T-helper 1 cell treated with Interleukin-12 subunit alpha and Interleukin-12 subunit beta and Interleukin-4 antibody, amounts not matched to agents 30 ng/mL and 1 ng/mL, for 36 hours (primary cell): ENCODE measurements at regions not wholly inside any gene's neighbourhood (a gene's known extent, or its start where the extent isn't known, plus 50 kb on each side); places are given as distances from the start of the nearest gene placed in this dataset.

Experiments
- intact Hi-C: fragments of 100-400 bp; cut with micrococcal nuclease; formaldehyde crosslinking; loops from one replicate; pipeline ENCODE4 v1.15.1; 2024

DNA sequence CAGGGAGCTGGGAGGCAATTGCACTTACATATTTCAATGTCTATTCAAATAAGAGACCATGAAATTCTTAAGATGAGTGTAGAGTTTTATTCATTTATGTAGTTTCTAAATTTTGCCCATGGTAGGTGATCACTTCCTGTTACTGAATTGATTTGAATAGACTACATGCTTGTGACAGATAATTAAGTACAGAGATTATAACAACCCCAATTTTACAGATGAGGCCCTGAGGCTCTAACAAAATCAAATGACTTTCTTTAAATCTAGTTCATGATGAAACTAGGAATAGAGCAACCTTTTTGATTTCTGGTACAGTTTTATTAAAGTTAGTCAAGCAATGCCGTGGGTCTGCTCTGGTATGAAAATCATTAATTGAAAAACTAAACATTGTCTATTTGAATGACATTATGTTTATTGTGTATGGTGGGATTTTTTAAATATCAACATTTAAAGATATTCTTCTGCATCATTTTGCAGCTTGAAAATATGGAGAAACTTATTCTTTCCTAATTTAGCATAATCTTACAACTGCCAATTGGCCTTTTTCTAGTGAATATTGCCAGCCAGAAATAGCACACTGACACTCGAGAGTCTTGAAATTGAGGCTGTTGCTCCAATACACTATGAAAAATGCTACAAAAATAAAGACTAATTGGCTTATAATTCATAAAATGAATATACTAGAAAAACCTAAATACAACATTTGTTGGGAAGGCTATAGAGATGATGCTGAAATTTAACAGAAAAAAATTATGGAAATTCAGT, 308.9 kb downstream of the SLC6A15 start:
- intact Hi-C loops, result no loop called here

DNA sequence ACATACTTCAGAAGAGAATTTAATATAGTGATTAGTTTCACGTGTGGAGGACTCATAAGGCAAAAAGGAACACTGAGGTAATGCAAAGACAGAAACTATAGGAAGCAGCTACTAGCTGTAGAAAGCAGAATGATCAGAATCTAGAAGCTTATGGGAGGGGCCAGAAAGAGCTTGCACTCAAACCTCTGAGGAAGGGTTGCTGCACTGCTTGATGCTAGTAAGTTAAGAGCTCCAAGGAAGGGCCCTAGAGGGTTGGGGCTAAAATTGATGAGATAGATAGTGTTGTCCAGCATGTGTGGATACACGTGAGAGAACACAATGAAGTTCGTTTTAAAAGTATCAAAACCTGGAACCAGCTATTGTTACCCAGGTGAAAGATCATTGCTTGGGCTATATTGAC, 311.1 kb downstream of the SLC6A15 start:
- intact Hi-C loops, result no loop called here

DNA sequence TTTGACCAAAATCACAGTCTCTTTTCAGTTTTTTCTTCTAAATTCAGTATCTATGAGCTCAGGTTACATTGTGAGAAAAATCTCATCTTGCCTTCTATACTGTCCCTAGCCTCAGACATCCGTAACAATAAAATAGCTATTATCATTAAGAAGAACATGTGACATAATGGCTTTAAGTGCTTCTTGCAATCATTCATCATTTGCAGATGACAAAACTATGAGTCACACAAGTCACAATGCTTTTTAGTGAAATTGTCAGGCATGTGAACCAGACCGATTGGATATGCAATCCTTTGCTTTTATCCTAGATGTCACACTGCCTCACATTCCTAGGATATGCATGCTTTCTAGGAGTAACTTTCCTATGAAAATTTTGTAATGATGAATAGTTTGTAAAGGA, 313.1 kb downstream of the SLC6A15 start:
- intact Hi-C loops, result no loop called here

DNA sequence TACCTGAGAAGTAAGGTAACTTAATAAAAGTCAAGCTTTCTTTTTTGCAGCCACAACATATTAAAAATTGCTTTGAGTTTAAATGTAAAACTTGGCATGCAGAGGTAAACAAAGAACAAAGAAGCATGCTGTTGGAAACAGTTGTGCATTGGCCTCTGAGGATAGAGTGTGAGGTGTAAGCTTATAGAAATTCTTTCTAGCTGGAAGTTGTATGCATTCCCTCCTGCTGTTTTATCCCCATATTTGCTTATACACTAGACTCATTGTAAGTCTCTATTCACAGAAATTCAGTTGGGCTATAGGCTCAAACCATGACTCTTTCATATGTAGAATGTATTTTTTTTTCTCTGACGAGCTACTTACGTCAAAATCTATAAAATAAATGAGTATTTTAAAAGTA, 316.3 kb downstream of the SLC6A15 start:
- intact Hi-C loops, result no loop called here

DNA sequence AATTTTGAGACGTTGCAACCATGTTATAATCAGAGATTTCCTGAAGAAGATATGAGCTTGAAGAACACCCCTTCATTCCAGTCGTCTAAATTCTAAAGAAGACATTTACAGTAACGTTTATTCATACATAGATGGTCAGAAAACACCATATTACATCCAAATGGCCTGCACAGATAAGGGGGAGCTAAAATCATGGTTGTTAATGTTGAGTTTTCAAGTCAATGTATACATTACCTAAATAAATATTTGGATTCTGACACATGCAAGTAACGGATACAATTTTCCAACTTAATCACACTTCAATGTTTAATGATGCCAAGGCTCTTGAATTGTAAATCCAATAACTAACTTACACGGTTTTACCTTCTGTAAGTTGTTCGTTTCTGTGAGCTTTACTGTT, 318.4 kb downstream of the SLC6A15 start:
- intact Hi-C loops, result no loop called here

DNA sequence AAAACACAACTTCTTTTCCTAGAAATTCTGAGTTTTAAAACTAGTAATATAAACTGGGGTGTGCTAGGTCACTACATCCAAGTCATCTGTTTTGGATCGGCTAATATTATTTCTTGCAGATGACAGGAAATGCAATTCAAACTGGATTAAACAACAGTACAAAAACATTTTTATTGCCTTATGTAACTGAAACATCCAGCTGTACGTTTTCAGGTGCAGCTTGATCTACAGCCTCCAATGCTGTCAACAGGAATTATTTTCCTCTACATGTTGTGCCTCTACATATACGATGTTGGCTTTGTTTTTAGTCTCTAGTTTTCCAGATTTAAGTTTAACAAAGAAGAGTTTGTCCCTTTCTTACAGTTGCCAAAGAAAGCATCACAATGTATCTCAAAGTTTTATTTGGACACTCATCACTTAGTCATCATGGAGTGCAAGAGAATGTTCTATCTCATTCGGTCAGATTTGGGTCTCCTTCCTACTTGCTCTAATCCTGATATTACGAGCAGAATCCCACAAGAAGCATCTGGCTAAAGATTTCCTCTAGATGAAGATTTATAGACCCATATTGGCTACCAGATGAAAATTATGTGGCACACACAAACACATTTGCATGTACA, 326.7 kb downstream of the SLC6A15 start:
- intact Hi-C loops, result no loop called here

DNA sequence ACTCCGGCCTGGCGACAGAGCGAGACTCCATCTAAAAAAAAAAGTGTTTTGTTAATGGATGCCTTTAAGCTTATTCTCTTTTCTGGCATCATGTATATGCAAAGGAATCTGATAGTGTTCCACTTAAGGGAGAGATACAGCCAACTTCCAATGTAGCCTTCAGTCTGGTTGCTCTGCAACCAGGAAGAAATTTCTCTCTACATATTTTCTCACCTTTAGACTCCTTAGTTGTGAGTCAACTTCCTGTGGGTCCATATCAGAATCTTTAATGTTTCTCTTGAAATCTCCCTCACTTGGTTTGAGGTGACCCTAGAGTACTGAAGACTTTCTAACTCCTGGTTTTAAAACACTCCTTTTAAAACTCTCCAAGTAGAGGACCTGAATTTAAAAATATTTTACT, 340.4 kb downstream of the SLC6A15 start:
- intact Hi-C loops, result no loop called here

DNA sequence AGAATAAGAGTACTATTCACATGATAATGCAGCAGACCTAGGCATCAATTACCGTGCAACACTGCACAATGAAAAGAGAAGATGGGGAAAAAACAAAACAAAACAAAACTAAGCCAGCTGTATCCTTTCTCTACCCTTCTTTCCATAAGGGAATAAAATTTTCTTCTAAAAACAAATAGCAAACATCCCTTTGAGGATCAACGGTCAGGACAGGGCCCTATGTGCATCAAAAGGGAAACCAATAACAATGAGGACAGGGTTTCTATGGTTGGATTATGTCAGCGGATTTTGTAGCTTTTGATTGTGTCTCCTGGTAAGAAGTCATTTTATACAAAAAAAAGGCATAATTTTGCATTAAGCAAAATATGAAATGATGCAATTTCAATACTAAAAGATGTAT, 350.3 kb downstream of the SLC6A15 start:
- intact Hi-C loops, result no loop called here

DNA sequence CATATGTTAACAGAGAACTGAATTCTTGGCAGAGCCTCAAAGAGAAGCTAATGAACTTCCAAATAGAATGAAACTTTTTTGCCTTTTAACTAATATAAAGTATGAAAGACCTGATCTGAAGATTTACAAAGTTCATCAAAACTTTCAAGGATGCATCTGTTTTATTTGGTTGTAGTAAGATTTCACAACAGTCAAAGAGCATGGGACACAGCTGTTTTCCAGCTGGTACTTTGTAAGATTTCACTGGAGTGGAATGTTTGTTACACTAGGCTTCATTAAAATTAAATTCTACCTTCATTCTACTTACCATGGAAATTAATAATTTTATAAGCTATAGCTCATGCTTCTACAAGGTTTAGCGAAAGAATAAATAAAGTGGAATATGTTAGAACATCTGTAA, 351.2 kb downstream of the SLC6A15 start:
- intact Hi-C loops, result no loop called here

DNA sequence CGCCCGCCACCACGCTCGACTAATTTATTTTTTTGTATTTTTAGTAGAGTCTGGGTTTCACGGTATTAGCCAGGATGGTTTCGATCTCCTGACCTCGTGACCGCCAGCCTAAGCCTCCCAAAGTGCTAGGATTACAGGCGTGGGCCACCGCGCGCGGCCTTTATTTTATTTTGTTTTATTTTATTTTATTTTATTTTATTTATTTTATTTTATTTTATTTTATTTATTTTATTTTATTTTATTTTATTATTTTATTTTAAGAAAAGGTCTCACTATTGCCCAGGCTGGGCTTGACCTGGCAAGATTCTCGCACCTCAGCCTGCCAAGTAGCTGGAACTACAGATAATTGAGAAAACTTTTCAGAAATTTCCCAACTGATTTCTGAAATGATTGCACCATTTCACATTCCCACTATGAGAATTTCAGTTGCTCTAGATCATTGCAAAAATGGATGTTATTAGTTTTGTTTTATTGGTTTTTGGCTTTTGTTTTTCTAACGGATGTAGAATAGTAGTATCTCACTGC, 358.3 kb downstream of the SLC6A15 start:
- intact Hi-C loops, result no loop called here

DNA sequence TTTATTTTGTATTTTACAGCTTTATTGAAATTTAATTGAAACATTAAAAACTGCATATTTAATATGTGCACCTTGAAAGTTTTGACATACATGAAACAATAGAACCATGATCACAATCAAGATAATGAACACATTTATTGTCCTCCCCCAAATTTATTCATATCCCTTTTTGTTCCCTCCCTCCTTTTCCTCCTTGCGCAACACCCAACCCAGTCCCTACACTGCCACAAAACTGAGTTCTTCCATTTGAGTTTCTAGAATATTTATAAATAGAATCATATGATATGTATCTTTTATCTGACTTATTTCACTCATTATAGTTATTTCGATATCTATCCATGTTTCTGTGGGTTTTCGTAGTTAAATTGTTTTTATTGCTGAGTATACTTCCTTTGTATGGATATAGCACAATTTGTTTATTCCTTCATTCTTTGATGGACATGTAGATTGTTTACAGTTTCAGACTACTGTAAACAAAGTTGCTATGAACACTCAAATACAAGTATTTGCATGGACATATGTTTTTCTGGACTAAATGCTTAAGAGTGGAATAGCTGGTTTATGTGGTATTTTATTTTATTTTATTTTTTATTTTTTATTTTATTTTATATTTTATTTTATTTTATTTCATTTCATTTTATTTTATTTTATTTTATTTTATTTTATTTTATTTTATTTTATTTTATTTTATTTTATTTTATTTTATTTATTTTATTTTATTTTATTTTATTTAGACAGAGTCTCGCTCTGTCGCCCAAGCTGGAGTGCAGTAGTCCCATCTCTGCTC, 359.1 kb downstream of the SLC6A15 start:
- intact Hi-C loops, result no loop called here

DNA sequence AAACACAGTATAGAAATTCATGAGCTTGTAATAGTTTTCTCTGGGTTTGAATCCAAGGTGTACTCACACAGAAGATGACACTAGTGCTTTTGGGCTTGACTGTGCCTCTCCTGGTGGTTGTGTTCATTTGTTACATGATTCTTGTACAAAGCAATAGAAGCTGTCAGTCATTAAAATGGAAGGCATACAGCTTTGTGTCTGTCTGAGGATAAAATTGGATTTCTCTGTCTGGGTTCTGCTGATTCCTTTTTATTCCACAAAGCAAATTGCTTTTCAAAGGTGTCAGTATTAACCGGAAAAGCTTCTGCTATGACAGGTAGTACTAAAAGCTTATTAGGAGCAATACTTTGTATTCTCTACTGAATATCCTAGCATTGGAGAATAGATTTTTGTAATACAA, 361.2 kb downstream of the SLC6A15 start:
- intact Hi-C loops, result no loop called here

DNA sequence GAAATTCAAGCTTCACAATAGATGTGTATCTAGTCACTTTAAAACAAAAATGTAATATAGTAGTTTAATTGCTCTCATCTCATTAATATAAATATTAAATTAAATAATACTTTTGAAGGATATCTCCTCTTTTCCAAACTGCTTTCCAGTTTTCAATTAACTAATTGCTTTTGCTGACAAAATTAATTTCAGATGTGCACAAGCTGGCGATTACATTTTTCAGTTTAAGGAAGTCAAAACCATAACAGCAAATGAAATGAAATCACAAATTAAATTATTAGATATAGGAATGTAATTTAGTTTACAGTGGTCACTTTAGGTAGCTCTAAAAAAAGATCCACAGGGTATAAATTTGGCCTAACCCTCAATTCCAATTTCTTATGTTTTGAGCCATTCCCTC, 362.1 kb downstream of the SLC6A15 start:
- intact Hi-C loops, result no loop called here

DNA sequence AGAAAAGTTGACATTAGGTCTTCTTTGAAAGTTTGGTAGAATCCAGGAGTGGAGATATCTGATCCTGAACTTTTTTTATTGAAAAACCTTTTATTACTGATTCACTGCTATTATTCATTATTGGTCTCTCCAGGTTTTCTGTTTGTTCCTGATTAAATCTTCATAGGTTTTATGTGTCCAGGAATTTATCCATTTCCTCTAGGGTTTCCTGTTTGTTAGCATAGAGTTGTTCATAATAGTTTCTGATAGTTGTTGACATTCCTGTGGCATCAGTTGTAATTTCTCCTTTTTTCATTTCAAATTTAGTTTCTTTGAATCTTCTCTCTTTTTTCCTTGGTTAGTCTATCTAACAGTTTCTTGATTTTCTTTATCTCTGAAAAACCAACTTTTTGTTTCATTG, 370.3 kb downstream of the SLC6A15 start:
- intact Hi-C loops, result no loop called here

DNA sequence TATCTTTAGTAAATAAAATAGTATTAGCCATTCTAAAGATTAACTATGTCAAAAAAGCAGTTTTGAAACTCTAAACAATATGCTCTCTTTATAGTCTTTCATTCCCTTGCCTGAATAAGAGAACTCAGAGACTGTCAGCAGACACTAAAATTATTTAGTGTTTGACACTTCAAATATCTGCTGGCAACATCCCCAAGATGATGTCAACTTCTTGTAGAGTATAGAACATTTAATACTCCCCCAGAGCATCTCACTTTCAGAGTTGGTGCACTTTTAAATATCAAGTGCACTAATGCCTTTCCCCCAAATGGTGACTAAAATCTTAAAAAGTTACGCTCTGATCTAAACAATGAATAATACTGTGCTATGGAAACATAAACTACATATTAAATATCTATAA, 374.9 kb downstream of the SLC6A15 start:
- intact Hi-C loops, result no loop called here

DNA sequence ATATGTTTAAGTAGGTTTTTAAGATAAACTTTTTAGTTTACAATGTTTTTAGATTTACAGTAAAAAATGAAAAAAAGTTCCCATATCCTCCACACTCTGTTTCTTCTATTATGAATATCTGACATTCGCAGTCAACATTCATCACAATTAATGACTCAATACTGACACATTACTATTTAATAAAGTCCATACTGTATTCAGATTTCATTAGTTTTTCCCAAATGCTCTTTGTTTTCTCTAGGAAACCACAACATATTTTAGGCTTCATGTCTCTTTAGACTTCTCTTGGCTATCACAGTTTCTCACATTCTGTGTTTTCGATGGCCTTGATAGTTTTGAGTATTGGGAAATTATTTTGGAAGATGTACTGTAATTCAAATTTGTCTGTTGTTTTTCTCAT, 399.8 kb downstream of the SLC6A15 start:
- intact Hi-C loops, result no loop called here

DNA sequence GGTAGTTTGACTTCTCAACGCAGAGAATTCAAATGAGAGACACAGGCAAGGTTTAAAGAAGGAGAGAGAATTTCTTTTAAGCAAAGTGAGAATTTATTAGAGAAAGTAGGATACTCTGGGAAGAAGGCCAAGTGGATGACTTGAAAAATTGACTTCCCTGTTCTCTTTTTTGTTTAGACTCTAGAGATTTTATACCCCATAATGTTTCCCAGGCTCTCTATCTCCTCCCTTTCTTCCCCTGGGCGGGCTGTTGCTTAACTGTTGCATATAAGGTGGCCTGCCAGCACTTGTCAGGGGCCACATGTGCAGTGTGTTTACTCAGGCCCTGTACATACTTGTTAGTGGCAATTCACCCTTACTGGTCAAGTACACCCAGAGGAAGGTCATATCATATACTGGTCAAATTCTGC, 403.7 kb downstream of the SLC6A15 start:
- intact Hi-C loops, result loop anchor here (10.0 kb wide), 2 partner anchors 684 to 1504 kb away; no protein-coding TSS in a partner anchor

DNA sequence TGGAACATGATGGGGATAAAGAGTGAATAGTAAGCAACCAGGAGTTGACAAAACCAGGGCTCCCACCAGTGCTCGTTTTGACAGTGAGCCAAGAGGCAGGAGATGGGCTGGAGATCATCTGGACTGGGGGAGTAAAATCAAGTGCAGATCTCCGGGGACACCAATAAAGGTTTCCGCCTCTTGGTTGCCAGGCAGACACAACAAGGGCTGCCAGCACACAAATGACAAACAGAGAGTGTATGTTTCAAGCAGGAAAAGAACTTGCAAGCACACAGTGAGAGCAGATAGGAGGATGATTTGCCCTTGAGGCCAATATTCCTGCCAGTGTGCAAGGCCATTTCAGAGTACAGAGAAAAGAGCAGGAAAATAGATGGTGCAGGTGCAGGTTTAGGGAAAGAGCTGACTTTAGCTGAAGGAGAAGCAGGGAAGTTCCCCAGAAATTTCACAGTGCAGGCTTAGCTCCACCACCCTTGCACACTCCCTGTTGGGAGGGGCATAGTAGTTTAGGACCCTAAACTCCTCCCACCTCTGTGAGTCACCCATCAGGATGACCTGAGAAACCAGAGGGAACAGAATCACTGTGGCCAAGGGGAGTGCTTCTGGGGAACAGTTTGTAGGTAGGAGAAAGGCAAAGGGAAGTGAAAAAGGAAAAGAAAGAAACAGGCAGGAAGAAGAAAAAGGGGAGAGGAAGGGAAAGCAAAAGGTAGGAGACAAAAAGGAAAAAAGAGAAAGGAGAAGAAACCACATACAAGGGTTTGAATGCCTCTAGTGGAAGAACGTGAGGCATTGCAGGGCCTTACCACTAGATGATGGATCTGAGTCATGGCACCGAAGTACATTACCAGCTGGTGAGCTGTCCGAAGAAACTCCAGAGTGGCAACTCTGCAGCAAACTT, 404.4 kb downstream of the SLC6A15 start:
- intact Hi-C loops, result loop anchor here (10.0 kb wide), 2 partner anchors 683 to 1503 kb away; no protein-coding TSS in a partner anchor

DNA sequence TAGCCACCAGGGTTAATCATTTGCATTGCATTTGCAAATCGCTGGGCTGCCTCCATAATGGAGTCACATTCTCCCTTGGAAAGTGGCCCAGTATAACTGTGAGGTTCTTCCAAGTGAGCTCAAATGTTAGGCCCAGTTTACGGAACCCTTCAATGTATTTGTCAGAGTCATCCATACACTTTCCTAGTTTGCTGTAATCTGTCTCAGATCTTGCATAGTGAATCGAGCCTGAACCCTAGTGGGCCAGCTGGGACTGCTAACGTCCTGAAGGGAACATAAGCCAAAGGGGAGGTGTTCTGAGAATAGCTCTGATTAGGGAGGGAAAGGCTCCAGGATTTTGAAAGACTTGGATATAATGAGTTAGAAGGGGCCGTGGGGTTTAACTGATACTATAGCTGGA, 406.3 kb downstream of the SLC6A15 start:
- intact Hi-C loops, result loop anchor here (10.0 kb wide), 2 partner anchors 681 to 1501 kb away; no protein-coding TSS in a partner anchor

DNA sequence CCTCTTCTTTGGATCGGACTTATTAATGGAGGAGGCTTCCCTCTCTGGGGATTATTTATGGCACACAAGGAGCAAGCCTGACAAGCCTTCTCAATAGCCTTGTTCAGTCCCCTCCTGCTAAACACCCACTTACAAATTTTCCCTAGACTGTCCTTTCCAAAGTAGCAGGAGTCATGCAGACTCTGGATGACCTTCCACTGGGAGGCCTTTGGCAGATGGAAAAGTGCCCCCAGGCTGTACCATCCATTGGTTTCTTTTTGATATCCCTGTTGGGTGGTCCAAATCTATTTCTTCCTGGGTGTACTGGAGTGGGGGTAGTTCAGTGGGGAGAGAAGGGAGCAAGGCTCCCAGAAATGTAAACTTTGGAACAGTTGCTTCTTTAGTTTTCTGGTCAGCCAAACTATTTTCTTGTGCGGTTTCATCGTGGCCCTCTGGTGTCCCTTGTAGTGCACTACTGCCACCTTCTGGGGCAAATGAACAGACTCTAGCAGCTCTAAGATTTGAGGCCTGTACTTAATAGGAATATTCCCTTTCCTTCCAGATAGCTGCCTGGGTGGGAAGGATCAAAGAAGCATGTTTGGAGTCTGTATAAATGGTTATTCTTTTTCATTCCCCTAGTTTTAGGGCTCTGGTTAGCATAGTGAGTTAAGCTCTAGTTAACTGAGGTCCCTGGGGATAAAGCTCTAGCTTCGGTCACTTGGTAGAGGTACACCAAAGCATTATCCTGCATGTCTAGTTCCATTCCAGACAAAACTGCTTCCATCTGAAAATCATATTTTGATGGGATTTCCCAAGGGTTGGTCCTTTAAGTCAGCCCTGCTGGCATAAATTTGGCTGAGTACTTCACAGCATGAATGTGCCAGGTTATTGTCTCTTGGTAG, 409.5 kb downstream of the SLC6A15 start:
- intact Hi-C loops, result loop anchor here (1.0 to 10.0 kb wide), 3 partner anchors 678 to 1976 kb away; no protein-coding TSS in a partner anchor
